ENCODE measurements at regions not wholly inside any gene's neighbourhood (a gene's known extent, or its start where the extent isn't known, plus 50 kb on each side); places are given as distances from the start of the nearest gene placed in this dataset.

- ChIA-PET CTCF (no interaction called here), POLR2A (no interaction called here)
- Mint-ChIP-seq H3K9me3 (ENCODE audit: unreplicated experiment) (no peaks in the 10 kb centered on the region), H3K36me3 (ENCODE audit: insufficient read depth, unreplicated experiment) (no peaks in the 10 kb centered on the region), H3K4me3 (ENCODE audit: unreplicated experiment) (no peak overlapping the region), H3K27ac (ENCODE audit: unreplicated experiment) (no peak overlapping the region), H3K27me3 (ENCODE audit: insufficient read depth, unreplicated experiment) (peaks cover 33% of the 10 kb centered on the region), H3K4me1 (ENCODE audit: low read depth, unreplicated experiment) (no peaks in the 10 kb centered on the region)
- intact Hi-C loops (cut with micrococcal nuclease; ENCODE audit: unreplicated experiment): no loop called here
- Histone ChIP-seq H3K36me3 (ENCODE audit: control insufficient read depth, insufficient read depth, low read length) (no peaks in the 10 kb centered on the region), H3K9me3 (no peaks in the 10 kb centered on the region), H3K4me3 (ENCODE audit: low read depth, low read length) (no peak overlapping the region), H3K27me3 (replicated peaks; ENCODE audit: control insufficient read depth, insufficient read depth, low read length) (no peaks in the 10 kb centered on the region), H3K4me1 (no peaks in the 10 kb centered on the region)
- BruUV-seq (replicated peaks): no TSS peak
- DNase-seq: no peak
- no peak for TF ChIP-seq CTCF (IDR thresholded peaks at IDR 0.05; ENCODE audit: insufficient read depth in 1 of 2, low read depth in 1 of 2, low read length in 1 of 2, severe bottlenecking in 1 of 2, unreplicated experiment in 1 of 2)
These were observed 565.1 kb downstream of the NPHP4 start for GRCh38 chr1:5427026-5427613.

- no TSS peak for BruUV-seq (replicated peaks)
- Mint-ChIP-seq H3K36me3 (ENCODE audit: insufficient read depth, unreplicated experiment) (no peaks in the 10 kb centered on the region), H3K27me3 (ENCODE audit: insufficient read depth, unreplicated experiment) (peaks cover 28% of the 10 kb centered on the region)
These were observed 567.2 kb downstream of the NPHP4 start for GRCh38 chr1:5424802-5425703.

GRCh38 chr1:5423109-5423508 is 569.1 kb downstream of the NPHP4 start:
- POLR2A ChIA-PET: no interaction called here
- Histone ChIP-seq H3K36me3 (ENCODE audit: control insufficient read depth, insufficient read depth, low read length) (no peaks in the 10 kb centered on the region), H3K27me3 (replicated peaks; ENCODE audit: control insufficient read depth, insufficient read depth, low read length) (no peaks in the 10 kb centered on the region), H3K4me1 (no peaks in the 10 kb centered on the region), H3K9me3 (no peaks in the 10 kb centered on the region), H3K4me3 (ENCODE audit: low read depth, low read length) (no peak overlapping the region)
- no TSS peak for BruUV-seq (replicated peaks)
- intact Hi-C loops (cut with micrococcal nuclease; ENCODE audit: unreplicated experiment): no loop called here
- DNase-seq: no peak
- Mint-ChIP-seq H3K27me3 (ENCODE audit: insufficient read depth, unreplicated experiment) (peaks cover 19% of the 10 kb centered on the region), H3K4me3 (ENCODE audit: unreplicated experiment) (no peak overlapping the region), H3K9me3 (ENCODE audit: unreplicated experiment) (no peaks in the 10 kb centered on the region), H3K4me1 (ENCODE audit: low read depth, unreplicated experiment) (no peaks in the 10 kb centered on the region), H3K27ac (ENCODE audit: unreplicated experiment) (no peak overlapping the region), H3K36me3 (ENCODE audit: insufficient read depth, unreplicated experiment) (no peaks in the 10 kb centered on the region)
- CTCF ChIA-PET: no interaction called here
- no peak for TF ChIP-seq CTCF (IDR thresholded peaks at IDR 0.05; ENCODE audit: insufficient read depth in 1 of 2, low read depth in 1 of 2, low read length in 1 of 2, severe bottlenecking in 1 of 2, unreplicated experiment in 1 of 2)

More at GRCh38 chr1:5424802-5425703, 567.2 kb downstream of the NPHP4 start:
- CTCF ChIA-PET: no interaction called here
- Histone ChIP-seq H3K4me3 (ENCODE audit: low read depth, low read length) (no peak overlapping the region), H3K27me3 (replicated peaks; ENCODE audit: control insufficient read depth, insufficient read depth, low read length) (no peaks in the 10 kb centered on the region), H3K4me1 (no peaks in the 10 kb centered on the region), H3K36me3 (ENCODE audit: control insufficient read depth, insufficient read depth, low read length) (no peaks in the 10 kb centered on the region), H3K9me3 (no peaks in the 10 kb centered on the region)
- H3K9me3 Mint-ChIP-seq (ENCODE audit: unreplicated experiment): no peaks in the 10 kb centered on the region
- no peak for TF ChIP-seq CTCF (IDR thresholded peaks at IDR 0.05; ENCODE audit: insufficient read depth in 1 of 2, low read depth in 1 of 2, low read length in 1 of 2, severe bottlenecking in 1 of 2, unreplicated experiment in 1 of 2)
- DNase-seq: no peak
- intact Hi-C loops (cut with micrococcal nuclease; ENCODE audit: unreplicated experiment): no loop called here
- H3K27ac Mint-ChIP-seq (ENCODE audit: unreplicated experiment): no peak overlapping the region
- no peak overlapping the region for H3K4me3 Mint-ChIP-seq (ENCODE audit: unreplicated experiment)
- POLR2A ChIA-PET: no interaction called here
- no peaks in the 10 kb centered on the region for H3K4me1 Mint-ChIP-seq (ENCODE audit: low read depth, unreplicated experiment)

Data from Caco-2 (cell line).